ENCODE measurements at regions not wholly inside any gene's neighbourhood (a gene's known extent, or its start where the extent isn't known, plus 50 kb on each side); places are given as distances from the start of the nearest gene placed in this dataset.
"Not testable (repeated sequence)": the region's sequence is repeated elsewhere in the genome, so short reads cannot be mapped to it uniquely, and the experiment has no call there.

- DNase-seq = no peak
These were observed 586.0 kb downstream of the EBF1 start for GRCh38 chr5:158513490-158514318.

GRCh38 chr5:158511454-158511853 lies 588.3 kb downstream of the EBF1 start:
- DNase-seq = no peak

- no peak for DNase-seq
These were observed 589.2 kb downstream of the EBF1 start for GRCh38 chr5:158510479-158510878.

- no peak for DNase-seq
These were observed 593.1 kb downstream of the EBF1 start for GRCh38 chr5:158506648-158507047.

- no peak for DNase-seq
These were observed 597.0 kb downstream of the EBF1 start for GRCh38 chr5:158502686-158503085.

GRCh38 chr5:158499892-158500418 lies 599.8 kb downstream of the EBF1 start:
- no peak for DNase-seq

- DNase-seq = no peak
These were observed 600.4 kb downstream of the EBF1 start for GRCh38 chr5:158499075-158499891.

GRCh38 chr5:158496624-158497023 lies 603.1 kb downstream of the EBF1 start:
- no peak for DNase-seq

- DNase-seq = no peak
These were observed 605.2 kb downstream of the EBF1 start for GRCh38 chr5:158494541-158494940.

- not testable (repeated sequence) for DNase-seq
These were observed 605.7 kb downstream of the EBF1 start for GRCh38 chr5:158494044-158494443.

- DNase-seq = no peak
These were observed 606.9 kb downstream of the EBF1 start for GRCh38 chr5:158492841-158493242.

GRCh38 chr5:158492136-158492535 lies 607.6 kb downstream of the EBF1 start:
- no peak for DNase-seq

- DNase-seq = no peak
These were observed 612.1 kb downstream of the EBF1 start for GRCh38 chr5:158487664-158488063.

GRCh38 chr5:158487156-158487555 lies 612.6 kb downstream of the EBF1 start:
- DNase-seq = no peak

- DNase-seq = no peak
These were observed 613.1 kb downstream of the EBF1 start for GRCh38 chr5:158486566-158486965.

- DNase-seq = no peak
These were observed 614.1 kb downstream of the EBF1 start for GRCh38 chr5:158485604-158486081.

- DNase-seq = no peak
These were observed 614.7 kb downstream of the EBF1 start for GRCh38 chr5:158485047-158485446.

GRCh38 chr5:158484150-158484549 lies 615.6 kb downstream of the EBF1 start:
- DNase-seq = no peak

- DNase-seq = no peak
These were observed 616.3 kb downstream of the EBF1 start for GRCh38 chr5:158483281-158483860.

GRCh38 chr5:158482125-158482524 lies 617.6 kb downstream of the EBF1 start:
- DNase-seq = no peak

- no peak for DNase-seq
These were observed 619.2 kb upstream of the CLINT1 start for GRCh38 chr5:158478139-158478538.

- no peak for DNase-seq
These were observed 618.3 kb upstream of the CLINT1 start for GRCh38 chr5:158477214-158477613.

- no peak for DNase-seq
These were observed 614.2 kb upstream of the CLINT1 start for GRCh38 chr5:158473016-158473635.

Data from RPMI8226 (cell line).